MM.1S (cell line): ENCODE measurements at regions not wholly inside any gene's neighbourhood (a gene's known extent, or its start where the extent isn't known, plus 50 kb on each side); places are given as distances from the start of the nearest gene placed in this dataset.
A peak's percentile ranks its signal among the peaks of the same experiment; 100 is the strongest.

Experiments used
- DNase-seq: peaks from one replicate; pipeline ENCODE4 v3.0.0-alpha.2; 2015
- H2AFZ ChIP-seq: fragments of 300-600 bp; sonication (generic); 2 replicates; pipeline ENCODE4 v1.6.0; 2016; ENCODE audit warnings: antibody characterized with exemption, low read length
- H3F3A ChIP-seq: fragments of 300-600 bp; sonication (generic); 2 replicates; pipeline ENCODE4 v1.6.1; 2016; ENCODE audit warnings: mild to moderate bottlenecking, antibody characterized with exemption, low read length, moderate library complexity, mixed read lengths; ENCODE audit not compliant: insufficient read depth
- H3K27ac ChIP-seq: fragments of 300-600 bp; sonication (generic); 2 replicates; pipeline ENCODE4 v1.5.1; 2016; ENCODE audit warnings: mild to moderate bottlenecking, low read length
- H3K27me3 ChIP-seq: fragments of 300-600 bp; sonication (generic); replicated peaks from 2 replicates; pipeline ENCODE4 v1.6.0; 2016; ENCODE audit warnings: low read length; ENCODE audit not compliant: insufficient read depth
- H3K36me3 ChIP-seq: fragments of 300-600 bp; sonication (generic); replicated peaks from 2 replicates; pipeline ENCODE4 v1.6.1; 2016; ENCODE audit warnings: mild to moderate bottlenecking, low read length, mixed read lengths; ENCODE audit not compliant: insufficient read depth
- H3K4me1 ChIP-seq: fragments of 300-600 bp; sonication (generic); 2 replicates; pipeline ENCODE4 v1.6.1; 2016; ENCODE audit warnings: low read length, mixed read lengths
- H3K4me2 ChIP-seq: fragments of 300-600 bp; sonication (generic); 2 replicates; pipeline ENCODE4 v1.6.0; 2016; ENCODE audit warnings: low read depth, low read length
- H3K4me3 ChIP-seq: fragments of 300-600 bp; sonication (generic); 2 replicates; pipeline ENCODE4 v1.5.1; 2016; ENCODE audit warnings: low read length, mixed read lengths
- H3K79me2 ChIP-seq: fragments of 300-600 bp; sonication (generic); 2 replicates; pipeline ENCODE4 v1.6.1; 2016; ENCODE audit warnings: mixed run types, low read length, mixed read lengths
- H3K9ac ChIP-seq: fragments of 300-600 bp; sonication (generic); 2 replicates; pipeline ENCODE4 v1.6.1; 2016; ENCODE audit warnings: low read length, mixed read lengths
- H3K9me2 ChIP-seq: fragments of 300-600 bp; sonication (generic); replicated peaks from 2 replicates; pipeline ENCODE4 v1.6.1; 2016; ENCODE audit warnings: mild to moderate bottlenecking, low read length, mixed read lengths; ENCODE audit not compliant: insufficient read depth
- H3K9me3 ChIP-seq: fragments of 300-600 bp; sonication (generic); replicated peaks from 2 replicates; pipeline ENCODE4 v1.6.1; 2016; ENCODE audit warnings: mild to moderate bottlenecking, low read length, mixed read lengths; ENCODE audit not compliant: insufficient read depth
- H4K20me1 ChIP-seq: fragments of 300-600 bp; sonication (generic); 2 replicates; pipeline ENCODE4 v1.6.1; 2016; ENCODE audit warnings: mild to moderate bottlenecking, low read length, moderate library complexity, mixed read lengths; ENCODE audit not compliant: insufficient read depth
- CTCF ChIP-seq: fragments of 300-600 bp; sonication (generic); IDR thresholded peaks from 2 replicates; pipeline ENCODE4 v1.5.1; 2016; ENCODE audit warnings: antibody characterized with exemption, low read length, mixed read lengths
- EZH2 ChIP-seq: fragments of 300-600 bp; sonication (generic); optimal IDR thresholded peaks from 2 replicates; pipeline ENCODE3; 2017; ENCODE audit warnings: low read depth, mild to moderate bottlenecking, antibody characterized with exemption, low read length, mixed read lengths
- EZH2phosphoT487 ChIP-seq: fragments of 300-600 bp; sonication (generic); IDR thresholded peaks from 2 replicates; pipeline ENCODE4 v1.6.1; 2018; ENCODE audit warnings: antibody characterized with exemption, low read length

- peak; percentile 78 for DNase-seq
- peaks cover 44% of the 10 kb centered on the region for H3F3A ChIP-seq
- H3K9me2 ChIP-seq: no peaks in the 10 kb centered on the region
- H3K27ac ChIP-seq: peak overlapping the region; percentile 85
- peak overlapping the region; percentile 82 for H3K4me2 ChIP-seq
- peak overlapping the region; percentile 59 for H3K4me3 ChIP-seq
- H3K9me3 ChIP-seq: no peaks in the 10 kb centered on the region
- no peaks in the 10 kb centered on the region for H3K27me3 ChIP-seq
- H3K36me3 ChIP-seq: no peaks in the 10 kb centered on the region
- H3K9ac ChIP-seq: peak overlapping the region; percentile 62
- TF ChIP-seq EZH2phosphoT487 (no peak), EZH2 (no peak), CTCF (no peak; the same call in 1 of the 2 replicates)
- H4K20me1 ChIP-seq: no peaks in the 10 kb centered on the region
- no peaks in the 10 kb centered on the region for H3K79me2 ChIP-seq
- peak overlapping the region; percentile 75 for H2AFZ ChIP-seq
- peaks cover 45% of the 10 kb centered on the region for H3K4me1 ChIP-seq
Measured at GRCh38 chr1:193539731-193540459, 353.5 kb upstream of the B3GALT2 start.

GRCh38 chr1:193538680-193539079 is 352.3 kb upstream of the B3GALT2 start:
- H3K27me3 ChIP-seq: no peaks in the 10 kb centered on the region
- DNase-seq: no peak
- no peaks in the 10 kb centered on the region for H3K9me2 ChIP-seq
- H3F3A ChIP-seq: peaks cover 44% of the 10 kb centered on the region
- H3K27ac ChIP-seq: no peak overlapping the region; the same call in 1 of the 2 replicates
- no peak overlapping the region for H3K4me3 ChIP-seq
- H2AFZ ChIP-seq: no peak overlapping the region
- TF ChIP-seq CTCF: no peak
- TF ChIP-seq EZH2phosphoT487: no peak
- TF ChIP-seq EZH2: no peak
- no peaks in the 10 kb centered on the region for H3K9me3 ChIP-seq
- H3K4me1 ChIP-seq: peaks cover 45% of the 10 kb centered on the region
- H3K9ac ChIP-seq: no peak overlapping the region
- H3K36me3 ChIP-seq: no peaks in the 10 kb centered on the region
- no peaks in the 10 kb centered on the region for H4K20me1 ChIP-seq
- H3K4me2 ChIP-seq: peak overlapping the region; percentile 85; the same call in 1 of the 2 replicates
- no peaks in the 10 kb centered on the region for H3K79me2 ChIP-seq

- H3K4me2 ChIP-seq: peak overlapping the region; percentile 85
- no peak for DNase-seq
- H3K4me3 ChIP-seq: peak overlapping the region; percentile 46
- H2AFZ ChIP-seq: no peak overlapping the region
- H3K27ac ChIP-seq: peak overlapping the region; percentile 70; the same call in 1 of the 2 replicates
- no peaks in the 10 kb centered on the region for H3K9me3 ChIP-seq
- no peak for TF ChIP-seq EZH2phosphoT487
- H3K27me3 ChIP-seq: no peaks in the 10 kb centered on the region
- peaks cover 44% of the 10 kb centered on the region for H3F3A ChIP-seq
- H4K20me1 ChIP-seq: no peaks in the 10 kb centered on the region
- H3K9me2 ChIP-seq: no peaks in the 10 kb centered on the region
- no peaks in the 10 kb centered on the region for H3K79me2 ChIP-seq
- peaks cover 45% of the 10 kb centered on the region for H3K4me1 ChIP-seq
- H3K36me3 ChIP-seq: no peaks in the 10 kb centered on the region
- H3K9ac ChIP-seq: peak overlapping the region; percentile 1; the same call in 1 of the 2 replicates
Measured at GRCh38 chr1:193538003-193538354, 351.6 kb upstream of the B3GALT2 start.
